ENCODE measurements at regions not wholly inside any gene's neighbourhood (a gene's known extent, or its start where the extent isn't known, plus 50 kb on each side); places are given as distances from the start of the nearest gene placed in this dataset.
A peak's percentile ranks its signal among the peaks of the same experiment; 100 is the strongest.
"Not testable (repeated sequence)": the region's sequence is repeated elsewhere in the genome, so short reads cannot be mapped to it uniquely, and the experiment has no call there.

GRCh38 chr1:157359314-157360022 is 192.8 kb downstream of the FCRL5 start:
- TF ChIP-seq MYC (IDR thresholded peaks at IDR 0.05; ENCODE audit: low read depth, low read length) (no peak), MAX (IDR thresholded peaks at IDR 0.05; ENCODE audit: low read depth, low read length) (no peak)
- no peak overlapping the region for H3K4me3 ChIP-seq (ENCODE audit: low read depth, low read length)
- DNase-seq (ENCODE audit: low read depth), result peak; percentile 12

GRCh38 chr1:157357111-157357510 is 195.2 kb downstream of the FCRL5 start:
- no peak overlapping the region for H3K4me3 ChIP-seq (ENCODE audit: low read depth, low read length)
- no peak for TF ChIP-seq CTCF (IDR thresholded peaks at IDR 0.05; ENCODE audit: low read depth, low read length)
- TF ChIP-seq MAX (IDR thresholded peaks at IDR 0.05; ENCODE audit: low read depth, low read length), result no peak
- TF ChIP-seq MYC (IDR thresholded peaks at IDR 0.05; ENCODE audit: low read depth, low read length), result no peak
- TF ChIP-seq POLR2A (IDR thresholded peaks at IDR 0.05; ENCODE audit: extremely low read depth, insufficient read length), result no peak
- DNase-seq (ENCODE audit: low read depth), result no peak

- no peak for TF ChIP-seq POLR2A (IDR thresholded peaks at IDR 0.05; ENCODE audit: extremely low read depth, insufficient read length)
- no peak for TF ChIP-seq MYC (IDR thresholded peaks at IDR 0.05; ENCODE audit: low read depth, low read length)
- TF ChIP-seq MAX (IDR thresholded peaks at IDR 0.05; ENCODE audit: low read depth, low read length), result no peak
- no peak for TF ChIP-seq CTCF (IDR thresholded peaks at IDR 0.05; ENCODE audit: low read depth, low read length)
- no peak for DNase-seq (ENCODE audit: low read depth)
- H3K4me3 ChIP-seq (ENCODE audit: low read depth, low read length), result no peak overlapping the region
Measured at GRCh38 chr1:157356601-157357000, 195.7 kb downstream of the FCRL5 start.

GRCh38 chr1:157353546-157353945 is 198.8 kb downstream of the FCRL5 start:
- DNase-seq (ENCODE audit: low read depth), result no peak
- H3K4me3 ChIP-seq (ENCODE audit: low read depth, low read length), result no peak overlapping the region
- TF ChIP-seq CTCF (IDR thresholded peaks at IDR 0.05; ENCODE audit: low read depth, low read length), result no peak
- TF ChIP-seq POLR2A (IDR thresholded peaks at IDR 0.05; ENCODE audit: extremely low read depth, insufficient read length), result no peak
- no peak for TF ChIP-seq MYC (IDR thresholded peaks at IDR 0.05; ENCODE audit: low read depth, low read length)
- TF ChIP-seq MAX (IDR thresholded peaks at IDR 0.05; ENCODE audit: low read depth, low read length), result no peak

- no peak for DNase-seq (ENCODE audit: low read depth)
- TF ChIP-seq CTCF (IDR thresholded peaks at IDR 0.05; ENCODE audit: low read depth, low read length) (no peak), MYC (IDR thresholded peaks at IDR 0.05; ENCODE audit: low read depth, low read length) (no peak), POLR2A (IDR thresholded peaks at IDR 0.05; ENCODE audit: extremely low read depth, insufficient read length) (no peak), MAX (IDR thresholded peaks at IDR 0.05; ENCODE audit: low read depth, low read length) (no peak)
Measured at GRCh38 chr1:157352817-157353408, 199.4 kb downstream of the FCRL5 start.

GRCh38 chr1:157352216-157352615 is 200.1 kb downstream of the FCRL5 start:
- DNase-seq (ENCODE audit: low read depth), result no peak
- no peak overlapping the region for H3K4me3 ChIP-seq (ENCODE audit: low read depth, low read length)
- TF ChIP-seq POLR2A (IDR thresholded peaks at IDR 0.05; ENCODE audit: extremely low read depth, insufficient read length) (no peak), MAX (IDR thresholded peaks at IDR 0.05; ENCODE audit: low read depth, low read length) (no peak), CTCF (IDR thresholded peaks at IDR 0.05; ENCODE audit: low read depth, low read length) (no peak), MYC (IDR thresholded peaks at IDR 0.05; ENCODE audit: low read depth, low read length) (no peak)

More at GRCh38 chr1:157352817-157353408, 199.4 kb downstream of the FCRL5 start:
- no peak overlapping the region for H3K4me3 ChIP-seq (ENCODE audit: low read depth, low read length)

GRCh38 chr1:157351800-157352199 is 200.5 kb downstream of the FCRL5 start:
- not testable (repeated sequence) for H3K4me3 ChIP-seq (ENCODE audit: low read depth, low read length); DNase-seq (ENCODE audit: low read depth)

All from NB4 (cell line).